Activated CD4-positive, alpha-beta T cell treated with anti-CD3 and anti-CD28 coated beads for 4 hours (primary cell): ENCODE measurements at regions not wholly inside any gene's neighbourhood (a gene's known extent, or its start where the extent isn't known, plus 50 kb on each side); places are given as distances from the start of the nearest gene placed in this dataset.

Experiments used
- DNase-seq, 2 donors: peaks; one replicate each; pipeline ENCODE4 v3.0.0-alpha.2; 2020

DNA sequence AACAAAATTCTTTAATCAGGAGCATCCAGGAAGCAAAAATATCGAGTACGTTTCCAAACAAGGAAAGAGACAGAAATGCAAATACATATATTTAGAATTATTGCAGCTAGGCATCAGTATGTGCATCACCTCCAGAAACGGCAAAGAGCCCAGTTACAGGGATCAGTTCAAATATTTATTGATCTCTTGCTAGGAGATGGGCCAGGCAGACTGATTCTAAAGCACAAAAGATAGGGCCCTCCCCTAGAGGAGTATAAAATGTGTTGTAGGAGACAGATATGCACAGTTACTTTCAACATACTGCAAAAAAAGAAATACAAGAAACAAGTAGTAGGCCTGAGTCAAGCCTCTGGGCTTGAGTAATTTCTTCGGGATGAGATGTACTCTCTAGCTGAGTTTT, 80.7 kb upstream of the NHSL1 start:
- no peak for DNase-seq

DNA sequence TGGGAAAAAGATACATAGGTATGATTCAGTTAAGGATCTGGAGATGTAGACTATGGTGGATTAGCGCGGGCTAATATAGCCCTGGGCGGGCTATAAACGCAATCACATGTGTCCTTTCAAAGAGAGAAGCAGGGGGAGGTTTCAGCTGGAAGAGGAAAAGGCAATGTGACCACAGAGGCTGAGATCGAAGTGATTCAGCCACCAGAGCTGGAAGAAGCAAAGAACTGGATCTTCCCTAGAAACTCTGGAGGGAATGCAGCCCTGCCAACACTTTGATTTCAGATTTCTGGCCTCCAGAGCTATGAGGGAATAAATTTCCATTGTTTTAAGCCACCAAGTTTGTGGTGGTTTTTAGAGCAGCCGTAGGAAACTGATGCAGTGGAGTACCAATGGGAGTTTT, 81.5 kb upstream of the NHSL1 start:
- DNase-seq = no peak

DNA sequence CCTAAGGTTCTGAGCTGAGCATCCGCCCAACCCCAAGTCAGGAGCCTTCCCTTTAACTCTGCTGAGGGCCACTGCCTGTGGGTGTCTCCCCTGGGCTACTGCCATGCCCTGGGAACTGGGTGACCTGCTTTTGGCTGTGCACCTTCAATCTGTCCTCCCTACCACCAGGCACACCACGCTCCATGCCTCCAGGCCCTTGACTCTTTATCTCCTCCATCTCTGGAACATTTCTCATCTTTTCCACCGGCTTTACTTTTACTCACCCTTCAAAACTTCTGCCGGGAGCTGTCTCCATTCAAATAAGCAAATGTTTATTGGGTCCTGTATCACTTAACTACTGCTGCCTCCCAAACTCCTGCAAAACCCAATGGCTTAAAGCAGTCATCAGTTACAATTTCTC, 83.3 kb upstream of the NHSL1 start:
- DNase-seq = no peak

DNA sequence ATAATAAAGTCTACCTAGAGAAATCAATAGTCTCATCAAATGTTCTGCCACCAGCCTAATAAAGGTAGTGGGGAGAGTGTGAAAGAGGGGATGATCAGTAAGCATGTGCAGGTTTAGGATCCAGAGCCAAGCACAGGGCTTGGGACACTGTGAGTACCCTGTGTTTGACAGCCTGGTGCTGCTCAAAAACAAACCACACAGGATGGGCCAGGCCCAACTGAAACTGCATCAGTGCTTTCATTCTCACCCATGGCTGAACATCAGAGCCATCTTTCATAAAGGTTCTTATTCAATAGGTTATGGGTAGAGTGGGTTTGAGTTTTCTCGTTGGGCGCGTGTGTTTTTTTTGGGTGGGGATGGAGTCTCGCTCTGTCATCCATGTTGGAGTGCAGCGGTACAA, 87.3 kb upstream of the NHSL1 start:
- DNase-seq = no peak

DNA sequence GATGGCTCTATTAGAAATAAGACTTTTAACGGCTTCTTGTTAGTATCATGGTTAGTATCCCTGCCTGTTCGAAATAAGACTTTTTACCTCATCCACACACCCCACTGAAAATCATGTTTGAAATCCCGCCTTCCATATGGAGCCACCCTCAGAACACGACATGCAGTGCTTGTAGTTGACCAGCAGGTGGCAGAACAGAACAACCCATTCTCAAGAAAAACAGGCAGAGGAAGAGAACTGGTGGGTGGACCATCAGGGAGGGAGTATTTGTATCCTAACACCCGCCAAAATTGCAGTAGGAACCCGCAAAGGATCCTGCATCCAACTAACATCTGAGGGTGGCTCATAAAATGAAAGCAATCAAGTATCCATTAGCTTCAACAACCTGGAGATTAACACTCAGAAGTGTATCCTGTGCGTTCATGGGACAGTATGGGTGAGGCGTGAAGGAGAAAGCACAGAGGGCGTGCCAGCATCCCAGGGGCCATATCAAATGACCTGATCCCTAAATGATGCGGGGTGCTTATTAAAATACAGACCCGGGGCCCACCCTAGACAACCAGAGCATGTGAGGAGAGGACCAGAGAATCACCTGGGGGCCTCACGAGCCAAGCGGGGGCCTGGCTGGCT, 89.6 kb upstream of the NHSL1 start:
- DNase-seq = peak; percentile 27 to 55

DNA sequence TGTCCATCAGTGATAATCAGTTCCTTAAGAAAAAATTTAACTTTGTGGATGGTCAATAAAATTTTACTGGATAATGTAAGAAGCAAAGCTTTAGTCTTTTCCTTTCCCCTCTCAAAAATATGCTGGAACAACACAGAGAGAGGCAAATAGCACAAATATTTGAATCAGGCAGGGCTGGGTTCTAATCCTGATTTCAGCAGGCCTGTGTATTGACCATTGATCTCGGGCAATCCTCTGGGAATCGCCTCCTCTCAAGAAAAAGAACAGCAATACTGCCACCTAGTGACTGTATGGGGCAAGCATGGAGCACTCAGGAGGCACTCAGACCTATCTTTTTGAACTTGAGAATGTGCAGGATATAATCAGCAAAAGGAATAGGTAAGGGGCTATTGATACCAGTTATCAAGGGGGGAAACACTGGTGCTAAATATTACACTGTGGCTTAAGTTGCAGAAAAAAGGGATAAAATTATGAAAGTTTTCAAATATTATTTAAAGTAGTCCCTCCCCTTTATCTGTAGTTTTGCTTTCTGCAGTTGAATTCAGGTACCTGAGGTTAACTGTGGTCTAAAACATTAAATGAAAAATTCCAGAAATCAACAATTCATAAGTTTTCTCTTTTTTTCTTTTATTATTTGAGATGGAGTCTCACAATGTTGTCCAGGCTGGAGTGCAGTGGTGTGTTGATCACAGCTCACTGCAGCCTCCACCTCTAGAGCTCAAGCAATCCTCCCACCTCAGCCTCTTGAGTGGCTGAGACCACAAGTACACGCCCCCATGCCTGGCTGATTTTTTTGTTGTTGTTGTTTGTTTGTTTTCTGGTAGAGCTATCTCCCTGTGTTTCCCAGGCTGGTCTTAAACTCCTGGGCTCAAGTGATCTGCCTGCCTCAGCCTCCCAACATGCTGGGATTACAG, 91.8 kb upstream of the NHSL1 start:
- peak; percentile 25 to 39 for DNase-seq

DNA sequence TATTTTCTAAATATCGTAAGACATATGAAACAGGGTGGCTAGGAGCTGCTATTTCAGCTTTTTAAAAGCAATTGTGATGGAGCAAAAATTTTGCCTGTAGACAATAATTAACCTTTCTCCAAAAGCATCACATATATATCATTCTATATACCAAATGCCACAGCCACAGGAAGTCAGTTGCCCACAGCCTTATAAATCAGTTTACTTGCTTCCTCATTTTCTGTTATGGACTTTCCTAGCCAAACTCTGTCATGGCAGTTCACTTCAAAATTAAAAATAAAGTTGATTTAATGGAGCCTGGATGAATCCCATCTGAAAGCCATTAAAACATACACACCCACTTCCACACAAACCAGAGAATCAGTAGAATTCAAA, 93.4 kb upstream of the NHSL1 start:
- no peak for DNase-seq

DNA sequence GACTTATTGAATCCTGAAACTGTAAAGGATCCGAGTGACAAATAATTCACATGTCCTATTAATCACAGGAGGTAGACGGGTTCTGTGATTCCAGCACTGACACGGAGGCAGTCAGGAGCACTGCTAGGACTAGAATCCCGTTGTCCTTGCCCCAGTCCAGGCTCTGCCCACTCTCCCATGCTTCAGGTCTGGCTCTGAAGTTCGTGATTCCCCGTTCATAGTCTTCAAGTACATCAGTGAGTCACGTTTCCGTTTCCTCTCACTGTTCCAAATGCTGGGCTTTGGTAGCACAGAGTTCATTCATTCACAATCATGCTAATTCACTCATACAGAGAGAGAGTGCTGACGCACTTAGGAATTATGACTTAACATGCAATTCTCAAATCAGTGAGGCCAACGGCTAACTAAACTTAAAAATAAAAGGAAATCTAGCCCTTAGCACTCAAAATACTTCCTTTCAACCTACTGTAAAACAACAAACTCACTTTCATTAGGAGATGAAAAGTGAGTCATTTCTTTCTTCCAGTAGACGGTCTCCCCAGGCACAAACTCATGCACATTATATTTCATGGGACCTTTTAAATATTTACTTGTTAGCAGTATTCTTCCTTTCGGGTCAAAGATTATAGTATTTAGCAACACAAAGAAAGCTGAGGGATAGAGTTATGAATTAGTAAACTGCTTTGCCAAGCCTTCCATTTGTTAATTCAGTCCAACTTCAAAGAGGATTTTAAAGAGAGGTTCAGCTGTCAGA, 94.0 kb upstream of the NHSL1 start:
- DNase-seq = peak; percentile 27 to 29

DNA sequence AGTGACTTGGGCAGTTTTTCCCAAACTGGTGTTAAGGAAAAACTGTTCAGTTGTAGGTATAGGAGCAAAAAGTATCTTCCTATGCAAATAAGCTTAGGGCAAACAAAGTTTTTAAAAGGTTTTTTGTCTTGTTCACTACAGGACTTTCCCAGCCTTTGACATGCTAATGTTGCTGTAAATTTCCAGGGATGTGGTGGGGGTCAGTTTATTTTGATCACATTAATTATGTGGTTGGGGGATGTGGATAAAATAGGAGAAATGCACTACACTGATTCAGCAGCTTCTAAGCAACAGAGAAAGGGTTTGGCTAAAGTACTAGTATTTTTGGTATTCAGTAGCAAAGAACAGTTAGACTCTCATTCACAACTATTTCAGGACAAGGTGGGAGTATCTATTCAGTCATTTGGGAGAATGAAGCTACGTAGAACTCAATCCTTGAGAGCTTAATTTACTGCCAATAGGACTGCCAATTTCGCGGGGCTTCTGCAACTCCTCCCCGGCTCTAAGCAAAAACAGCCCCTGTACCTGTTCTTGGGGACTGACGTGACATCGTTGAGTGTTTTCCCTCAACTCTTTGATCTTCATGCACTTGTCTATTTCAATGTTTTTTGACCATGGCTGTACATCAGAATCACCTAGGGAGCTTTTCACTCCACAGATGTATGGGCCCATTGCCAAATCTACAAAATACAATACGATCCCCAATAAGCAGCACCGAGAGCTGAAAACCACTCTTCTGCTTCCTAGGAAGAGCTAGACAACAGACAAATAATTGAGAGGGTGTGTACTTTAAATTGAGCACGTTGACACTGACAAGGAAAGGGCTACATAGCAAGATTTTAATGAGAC, 94.8 kb upstream of the NHSL1 start:
- no peak for DNase-seq

DNA sequence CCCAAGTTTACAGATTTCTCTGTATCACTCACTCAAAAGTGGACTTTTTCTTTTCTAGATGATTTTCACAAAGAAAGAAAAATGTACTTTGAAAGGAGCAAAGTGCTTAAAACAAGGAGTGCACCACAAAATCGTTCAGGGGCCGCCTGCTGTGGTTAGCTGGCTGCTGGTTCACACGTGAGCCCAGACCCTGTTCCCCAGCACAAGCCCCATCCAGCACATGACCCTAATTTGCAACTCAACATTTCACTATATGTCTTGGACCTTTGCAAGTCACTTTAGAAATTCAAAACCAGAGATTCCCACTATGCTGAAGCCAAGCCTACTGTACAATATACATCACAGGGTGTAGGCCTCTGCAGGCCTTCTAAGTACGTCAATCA, 95.5 kb upstream of the NHSL1 start:
- no peak for DNase-seq

DNA sequence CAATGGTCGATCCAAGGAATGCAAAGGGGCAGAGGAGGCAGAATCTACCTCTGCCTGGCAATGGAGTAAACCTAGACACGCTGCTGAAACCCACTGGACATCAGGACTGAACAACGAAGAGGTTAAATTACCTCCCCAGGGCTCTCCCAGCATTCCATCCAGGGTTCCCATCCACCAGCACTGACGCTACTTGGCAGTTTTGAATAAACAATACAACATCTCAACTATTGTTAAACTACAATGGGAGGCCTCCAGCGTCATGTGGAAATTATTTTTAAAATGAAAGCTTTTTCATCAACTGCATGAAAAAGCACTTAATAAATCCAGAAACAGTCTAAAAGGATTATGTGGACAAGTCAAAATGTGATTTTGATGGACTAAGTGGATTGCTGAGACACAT, 96.8 kb upstream of the NHSL1 start:
- DNase-seq = no peak

DNA sequence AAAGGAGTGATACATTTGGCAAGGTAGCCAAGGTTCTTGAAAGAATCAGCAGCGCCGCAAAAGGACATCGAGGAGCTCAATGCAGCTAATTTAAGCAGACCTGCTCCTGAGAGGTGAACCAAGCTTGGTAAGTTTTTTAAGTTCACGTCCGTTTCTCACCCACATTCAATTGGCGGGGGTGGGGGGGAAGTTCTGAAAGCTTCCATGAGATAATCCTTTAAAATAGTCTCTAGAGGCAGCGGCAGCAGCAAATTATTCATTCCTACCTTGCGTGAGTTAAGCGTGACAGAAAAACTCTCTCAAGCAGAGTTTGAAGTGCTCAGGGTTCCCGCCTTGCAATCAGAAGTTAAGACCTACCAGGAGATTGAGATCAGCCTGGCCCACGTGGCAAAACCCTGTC, 97.3 kb upstream of the NHSL1 start:
- no peak for DNase-seq

DNA sequence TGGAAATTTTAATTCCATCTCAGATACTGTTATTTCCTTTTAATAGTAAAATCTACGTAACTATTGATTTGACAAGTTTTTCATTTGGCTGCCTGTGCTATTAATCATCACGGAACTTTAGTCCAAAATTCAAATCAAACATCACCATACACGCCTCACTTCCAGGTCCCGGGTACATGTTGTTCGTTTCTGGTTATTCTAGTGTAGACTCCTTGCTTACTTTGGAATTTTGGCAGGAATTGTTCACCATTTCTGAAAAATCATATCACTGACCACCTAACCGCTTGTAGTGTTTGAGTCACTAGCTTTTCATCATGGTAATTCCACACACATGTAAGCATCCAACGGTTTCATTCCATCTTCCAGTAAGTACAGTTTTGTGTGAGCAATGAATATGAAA, 98.0 kb upstream of the NHSL1 start:
- no peak for DNase-seq

DNA sequence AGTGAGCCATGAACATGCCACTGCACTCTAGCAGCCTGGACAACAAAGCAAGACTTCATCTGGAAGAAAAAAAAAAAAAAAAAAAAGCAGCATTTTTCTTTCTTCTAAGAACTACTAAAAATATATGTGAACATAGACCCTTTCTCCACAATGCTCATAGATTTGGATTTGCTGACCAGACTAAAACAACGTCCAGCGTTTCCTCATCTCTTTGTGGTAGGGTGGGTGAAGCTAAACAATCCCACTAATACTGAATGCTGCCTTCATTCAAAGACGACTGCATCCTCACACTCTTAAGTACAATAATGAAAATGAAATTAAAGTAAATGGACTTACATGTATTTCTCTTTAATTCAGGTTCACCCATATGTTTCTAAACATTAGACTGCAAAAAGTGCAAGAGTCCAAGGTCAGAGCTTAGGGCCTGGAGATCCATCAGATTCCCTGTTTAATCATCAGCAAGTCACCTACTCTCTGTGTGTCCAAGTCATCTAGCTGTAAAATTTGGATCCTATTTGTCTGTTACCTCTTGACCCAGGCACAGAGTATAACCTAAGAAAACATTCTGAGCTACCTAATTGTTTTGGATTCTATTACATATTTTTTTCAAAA, 99.4 kb upstream of the NHSL1 start:
- DNase-seq = no peak

DNA sequence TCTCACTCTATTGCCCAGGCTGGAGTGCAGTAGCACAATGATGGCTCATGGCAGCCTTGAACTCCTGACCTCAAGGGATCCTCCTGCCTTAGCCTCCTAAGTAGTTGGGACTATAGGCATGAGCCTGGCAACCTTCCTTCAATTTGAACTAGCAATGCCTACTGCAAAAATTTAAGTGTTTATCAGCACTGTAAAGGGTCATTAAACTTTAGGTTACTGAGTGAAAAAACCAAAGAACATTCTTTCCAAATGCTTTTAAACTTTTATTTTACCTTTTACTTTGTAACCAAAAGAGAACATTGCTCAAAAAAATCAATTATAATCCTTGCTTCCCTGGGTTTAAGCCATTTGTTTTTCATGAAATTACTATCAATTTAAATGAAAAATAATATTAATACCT, 101.0 kb upstream of the NHSL1 start:
- DNase-seq = no peak

DNA sequence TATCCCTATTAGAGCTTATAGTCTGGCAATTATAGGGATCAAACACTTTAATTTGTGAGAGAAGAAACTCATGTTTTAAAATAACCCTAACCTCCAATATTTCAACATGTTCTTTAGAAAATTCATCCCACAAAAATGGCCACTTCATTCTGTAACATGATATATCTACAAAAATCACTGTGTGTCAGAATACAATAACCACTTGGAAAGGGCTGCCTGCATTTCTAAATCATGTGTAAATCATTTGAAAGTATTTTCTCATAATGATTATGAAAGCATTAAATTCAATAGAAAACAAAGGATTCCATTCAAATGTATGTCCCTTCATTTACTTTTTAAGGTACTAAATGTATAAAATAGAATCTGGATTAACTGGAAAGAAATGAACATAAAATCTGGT, 101.4 kb upstream of the NHSL1 start:
- no peak for DNase-seq

DNA sequence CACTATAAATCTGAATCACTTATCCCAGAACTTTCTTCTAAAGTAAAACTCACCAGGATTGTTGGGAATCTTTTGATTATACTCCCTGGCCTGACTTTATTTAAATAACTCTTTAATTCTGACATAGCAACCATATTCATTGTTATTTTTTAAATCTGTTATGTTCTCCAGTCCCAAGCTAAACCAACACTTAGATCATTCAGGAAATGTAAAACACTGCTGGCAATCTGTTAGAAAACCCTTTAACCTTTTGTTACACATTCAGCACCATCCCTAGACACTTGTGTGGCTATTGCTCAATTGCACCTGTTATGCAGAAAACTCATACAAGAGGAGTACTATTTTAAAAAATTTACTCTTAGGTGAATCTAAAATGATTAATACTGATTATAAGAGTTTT, 101.8 kb upstream of the NHSL1 start:
- no peak for DNase-seq

DNA sequence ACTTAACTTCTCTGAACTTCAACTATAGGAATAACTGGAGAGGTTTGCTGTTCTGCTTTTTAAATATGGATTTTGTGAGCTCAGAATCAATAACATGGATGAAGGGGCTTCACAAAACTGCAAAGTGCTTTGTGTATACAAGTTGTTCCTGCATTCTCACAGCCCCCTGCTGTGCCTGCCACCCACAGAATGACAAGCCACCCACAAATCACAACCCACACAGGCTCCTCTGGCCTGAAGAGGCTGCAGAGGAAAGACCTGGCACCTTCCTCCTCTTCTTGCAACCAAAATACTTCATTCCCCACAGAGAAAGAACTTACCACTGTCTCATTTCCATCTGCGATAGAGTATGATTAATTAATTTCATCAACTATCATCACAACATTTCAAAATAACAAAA, 106.7 kb upstream of the NHSL1 start:
- DNase-seq = no peak

DNA sequence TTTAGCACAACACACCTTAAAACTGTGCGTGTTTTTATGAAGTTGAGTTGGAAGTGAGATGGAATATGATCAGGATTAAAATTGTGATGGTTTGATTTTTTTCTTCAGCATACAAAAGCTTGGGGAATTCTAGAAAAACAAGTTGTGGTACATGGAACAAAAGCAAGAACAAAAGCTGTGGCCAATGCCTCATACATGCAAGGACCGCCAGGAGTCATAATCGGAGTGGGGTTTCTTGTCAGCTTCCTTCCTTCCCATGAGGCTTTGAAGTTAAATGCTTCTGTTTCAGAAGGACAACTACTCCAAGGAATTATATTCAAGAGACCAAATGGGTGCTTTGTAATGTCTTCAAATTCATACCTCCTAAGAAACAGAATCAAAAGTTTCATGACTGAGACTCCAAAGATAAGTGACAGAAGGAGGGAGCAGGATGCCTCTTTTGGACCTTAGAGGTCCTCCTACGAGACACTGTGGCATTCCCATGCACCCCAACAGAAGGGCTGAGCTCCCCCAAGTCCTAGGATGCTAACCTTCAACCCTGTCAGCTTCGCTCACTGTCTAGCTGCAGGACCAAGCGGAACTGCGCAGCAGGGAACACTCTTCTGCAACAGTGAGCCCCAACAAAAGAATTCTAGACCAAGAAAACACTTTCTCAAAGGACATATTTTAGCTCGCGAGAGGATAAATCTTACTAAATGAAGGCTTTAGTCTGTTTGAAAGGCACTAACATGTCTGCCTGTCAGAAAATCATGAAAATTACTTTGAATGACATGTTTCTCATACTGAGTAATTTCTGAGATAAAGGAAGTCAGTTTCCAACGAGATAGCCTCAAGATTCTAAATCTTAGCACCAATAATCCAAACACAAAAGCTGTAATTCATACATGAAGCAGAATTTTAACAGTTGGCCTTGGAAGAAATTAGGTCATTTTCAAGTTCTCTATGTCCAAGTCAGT, 108.5 kb upstream of the NHSL1 start:
- DNase-seq = no peak

DNA sequence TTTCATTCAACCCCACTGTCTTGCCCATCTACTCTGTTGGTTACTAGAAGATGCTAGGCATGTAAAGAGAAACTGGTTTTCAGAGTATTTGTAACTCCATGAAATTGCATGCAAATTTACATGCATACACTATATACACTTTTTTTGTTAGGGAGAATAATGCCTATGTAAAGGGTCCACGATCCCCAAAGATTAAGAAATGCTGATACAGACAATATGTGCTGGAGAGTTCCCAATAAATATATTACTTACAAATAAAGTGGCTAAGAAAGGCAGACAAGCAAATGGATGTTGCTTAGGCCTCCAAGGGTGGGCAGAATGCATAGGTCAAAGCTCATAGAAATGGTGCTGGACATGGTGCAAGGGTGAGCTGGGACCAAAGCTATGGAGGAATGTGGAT, 109.6 kb upstream of the NHSL1 start:
- no peak for DNase-seq

DNA sequence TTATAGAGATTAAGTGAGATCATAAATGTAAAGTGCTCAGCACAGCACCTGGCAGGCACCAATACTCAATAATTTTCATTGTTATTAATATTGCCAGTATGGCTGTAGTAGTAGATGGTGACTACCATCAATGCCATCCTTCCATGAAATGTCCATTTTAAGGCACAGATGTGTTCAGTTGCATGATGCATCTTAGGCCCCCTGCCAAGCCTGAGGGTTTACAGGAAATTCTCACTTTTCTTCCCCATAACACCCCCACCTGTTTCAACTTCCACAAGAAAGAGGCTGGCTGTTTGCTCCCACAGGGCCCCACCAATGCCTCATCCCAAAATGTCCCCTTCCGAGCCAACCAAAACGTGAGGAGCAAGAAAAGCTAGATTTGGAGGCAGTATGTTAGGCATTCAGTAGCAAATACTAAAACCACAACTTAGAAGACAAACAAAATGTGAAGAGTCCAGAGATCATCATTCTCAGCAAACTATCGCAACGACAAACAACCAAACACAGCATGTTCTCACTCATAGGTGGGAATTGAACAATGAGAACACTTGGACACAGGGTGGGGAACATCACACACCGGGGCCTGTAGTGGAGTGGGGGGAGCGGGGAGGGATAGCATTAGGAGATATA, 110.6 kb upstream of the NHSL1 start:
- DNase-seq = no peak
